NCI-H1092 (cell line): ENCODE measurements at regions not wholly inside any gene's neighbourhood (a gene's known extent, or its start where the extent isn't known, plus 50 kb on each side); places are given as distances from the start of the nearest gene placed in this dataset.

Experiments used
- DNase-seq: peaks from one replicate; lab custom pipeline; 2025; lab: John Stamatoyannopoulos, UW

DNA sequence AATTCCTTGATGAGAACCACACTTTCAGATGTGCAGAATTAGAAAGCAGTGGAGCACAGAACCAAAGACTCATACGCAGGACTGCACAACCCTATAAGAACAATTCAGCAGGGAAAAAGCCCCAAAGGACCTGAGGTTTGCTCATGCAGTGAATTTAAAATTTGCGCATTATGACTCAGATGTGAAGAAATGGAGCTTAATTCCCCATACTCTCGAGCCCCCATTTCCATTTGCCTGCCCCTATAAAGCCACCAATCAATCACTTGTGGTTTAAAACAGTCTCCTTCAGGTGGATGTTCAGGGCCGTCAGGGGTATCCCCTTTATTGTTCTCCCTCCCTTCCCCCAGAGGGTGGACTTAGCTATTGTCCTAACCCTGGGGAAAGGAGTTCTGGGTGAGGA, 221.2 kb downstream of the IGSF11 start:
- no peak for DNase-seq

DNA sequence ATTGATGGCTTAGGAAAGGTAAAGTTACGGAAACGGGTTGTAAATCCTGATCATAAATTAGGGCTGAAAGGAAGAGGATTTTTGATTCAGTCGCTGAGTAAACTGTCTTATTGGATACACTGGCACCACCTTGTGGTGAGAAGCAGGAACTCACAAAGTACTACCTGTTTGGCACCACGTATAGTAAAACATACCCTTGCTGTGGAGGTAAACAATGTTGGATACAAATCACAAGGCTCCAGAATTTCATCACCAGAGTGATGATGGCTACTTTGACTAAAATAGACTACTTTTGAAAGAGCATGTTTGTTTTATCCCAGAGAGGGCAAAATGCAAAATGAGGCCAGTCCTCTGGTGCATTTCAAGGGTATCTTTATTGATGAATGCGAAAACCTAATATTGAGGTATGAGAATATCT, 216.9 kb downstream of the IGSF11 start:
- peak; percentile 70 for DNase-seq

DNA sequence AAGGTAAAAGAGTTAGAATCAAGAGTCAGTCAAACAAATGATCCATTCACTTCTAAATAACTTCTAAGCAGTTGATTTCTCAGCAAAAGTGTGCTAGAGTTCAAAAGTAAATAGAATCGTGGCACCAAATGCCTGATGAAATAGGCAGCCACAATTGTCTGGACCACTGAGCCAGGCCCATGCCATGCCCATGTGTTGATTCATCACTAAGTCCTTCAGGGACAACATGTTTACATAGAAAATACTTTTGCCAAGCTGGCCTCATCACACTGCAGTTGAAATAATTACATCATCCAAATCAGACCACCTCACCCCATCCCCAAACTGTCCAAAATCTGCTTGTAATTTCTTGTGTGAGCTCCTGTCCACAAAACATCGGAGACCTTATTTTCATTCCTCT, 216.3 kb downstream of the IGSF11 start:
- no peak for DNase-seq

DNA sequence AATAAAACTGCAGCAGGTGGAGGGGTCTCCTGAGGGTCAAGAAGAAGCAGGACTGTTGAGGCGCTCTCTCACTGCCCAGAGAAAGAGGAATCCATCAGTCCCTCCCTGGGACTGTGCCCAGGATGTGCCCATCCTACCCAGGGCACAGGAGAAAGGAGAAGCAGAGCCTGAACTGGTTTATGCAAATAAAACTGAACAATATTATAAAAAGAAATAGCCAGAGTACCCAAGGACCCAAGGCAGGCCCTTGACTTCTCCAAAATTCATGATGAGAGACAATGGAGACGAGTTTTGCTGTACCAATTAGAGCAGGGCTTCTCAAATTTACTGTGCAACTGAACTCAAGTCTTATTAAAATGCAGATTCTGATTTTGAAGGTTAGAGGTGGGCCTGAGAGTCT, 211.0 kb downstream of the IGSF11 start:
- DNase-seq, result no peak

DNA sequence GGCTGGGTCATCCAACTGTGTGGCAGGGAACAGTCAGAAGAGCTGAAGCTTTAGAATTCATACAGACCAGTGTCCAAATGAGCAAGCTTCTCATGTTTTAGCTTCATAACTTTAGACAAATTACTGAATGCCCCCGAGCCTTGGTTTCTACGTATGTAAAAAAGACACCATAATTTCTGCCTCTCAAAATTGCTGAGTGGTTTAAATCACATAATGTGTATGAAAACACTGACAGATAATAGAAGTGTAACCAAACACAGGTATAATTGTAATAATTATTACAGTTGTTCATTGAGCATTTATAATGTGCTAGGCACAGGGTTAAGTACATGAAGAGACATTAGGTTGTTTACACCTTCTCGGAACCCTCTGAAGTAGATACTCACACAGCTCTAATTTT, 207.2 kb downstream of the IGSF11 start:
- DNase-seq, result no peak

DNA sequence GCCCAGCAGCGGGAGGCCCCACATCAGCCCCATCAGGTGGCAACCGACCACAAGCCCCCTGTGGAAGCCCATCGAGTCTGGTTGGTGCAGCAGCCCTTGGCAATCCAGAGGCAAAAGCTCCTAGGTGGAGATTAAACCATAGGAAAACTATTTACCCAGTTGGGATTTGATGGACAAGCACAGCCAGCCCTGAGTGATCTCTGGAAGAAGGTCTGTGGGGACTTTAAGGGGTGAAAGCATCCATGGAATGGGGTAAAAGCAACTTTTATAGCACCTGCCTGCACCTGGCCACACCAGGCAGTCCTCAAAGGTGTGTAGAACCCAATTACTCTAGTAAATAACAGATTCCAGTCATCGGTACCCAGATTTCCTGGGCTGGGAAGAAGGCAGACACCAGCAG, 206.3 kb downstream of the IGSF11 start:
- no peak for DNase-seq

DNA sequence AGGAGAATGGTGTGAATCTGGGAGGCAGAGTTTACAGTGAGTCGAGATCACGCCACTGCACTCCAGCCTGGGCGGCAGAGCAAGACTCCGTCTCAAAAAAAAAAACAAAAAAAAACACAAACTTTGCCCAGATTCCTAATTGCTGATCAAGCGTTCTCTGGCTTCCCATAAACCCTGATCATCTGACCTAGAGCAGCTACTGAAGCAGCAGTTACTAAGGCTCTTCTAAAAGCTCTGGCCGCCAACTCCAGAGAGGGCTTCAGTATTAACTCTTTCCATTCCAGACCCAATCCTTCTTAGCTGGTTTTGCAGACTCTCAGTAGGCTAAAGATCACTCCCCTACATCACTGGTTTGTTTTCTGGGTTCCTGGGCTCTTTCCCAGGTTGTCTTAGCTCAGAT, 201.6 kb downstream of the IGSF11 start:
- DNase-seq, result no peak

DNA sequence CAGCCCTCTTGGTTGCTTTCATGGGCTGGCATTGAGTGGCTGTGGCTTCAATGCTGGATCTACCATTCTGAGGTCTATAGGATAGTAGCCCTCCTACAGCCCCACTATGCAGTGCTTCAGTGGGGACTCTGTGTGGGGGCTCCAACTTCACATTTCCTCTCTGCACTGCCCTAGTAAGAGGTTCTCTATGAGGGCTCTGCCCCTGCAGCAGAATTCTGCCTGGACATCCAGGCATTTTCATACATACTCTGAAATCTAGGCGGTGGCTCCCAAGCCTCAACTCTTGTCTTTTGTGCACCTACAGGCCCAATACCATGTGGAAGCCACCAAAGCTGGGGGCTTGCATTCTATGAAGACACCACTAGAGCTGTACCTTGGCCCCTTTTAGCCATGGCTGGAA, 195.8 kb downstream of the IGSF11 start:
- no peak for DNase-seq

DNA sequence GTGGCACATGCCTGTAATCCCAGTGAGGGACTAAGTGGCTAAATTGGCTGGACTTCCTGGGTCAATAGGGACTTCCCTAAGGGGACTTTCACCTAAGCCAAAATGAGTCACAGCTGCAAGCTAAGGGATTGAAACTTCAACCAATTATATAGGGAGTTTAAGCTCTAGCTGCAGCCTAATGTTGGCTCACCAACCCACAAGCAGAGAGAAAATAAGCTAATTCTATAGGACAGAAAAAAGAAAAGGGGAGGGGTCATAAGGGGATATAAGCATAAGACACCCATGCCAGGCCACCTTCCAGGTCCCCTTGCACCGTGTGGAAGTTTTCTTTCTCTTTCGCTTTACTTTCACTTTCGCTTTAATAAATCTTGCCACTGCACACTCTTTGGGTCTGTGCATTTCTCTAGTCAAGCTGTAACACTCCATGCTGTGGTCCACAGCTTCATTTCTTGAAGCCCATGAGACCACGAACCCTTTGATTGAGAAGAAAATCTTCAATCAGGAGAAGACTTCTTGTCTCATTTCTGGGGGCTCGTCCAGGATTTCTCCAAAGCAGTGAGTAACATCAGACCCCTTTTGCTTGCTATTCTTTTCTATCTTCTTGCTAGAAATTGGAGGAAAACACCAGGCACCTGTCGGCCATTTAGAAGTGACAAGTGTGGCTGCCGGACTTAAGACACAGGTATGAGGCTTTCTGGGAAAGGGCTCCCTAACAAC, 192.3 kb downstream of the IGSF11 start:
- DNase-seq, result no peak

DNA sequence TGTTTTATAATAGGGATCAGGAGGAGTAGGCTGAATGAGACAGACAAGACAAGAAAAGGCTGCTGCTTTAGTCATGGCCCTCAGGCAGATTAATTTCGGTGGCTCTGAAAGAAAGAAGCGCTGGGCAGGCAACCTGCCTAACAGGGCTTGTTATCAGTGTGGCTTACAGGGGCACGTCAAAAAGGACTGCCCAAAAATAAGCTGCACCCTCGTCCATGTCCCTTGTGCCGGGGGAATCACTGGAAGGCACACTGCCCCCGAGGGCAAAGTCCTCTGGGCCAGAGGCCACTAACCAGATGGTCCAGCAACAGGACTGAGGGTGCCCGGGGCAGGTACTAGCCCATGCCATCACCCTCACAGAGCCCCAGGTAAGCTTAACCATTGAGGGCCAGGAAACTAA, 188.5 kb downstream of the IGSF11 start:
- no peak for DNase-seq
